ENCODE measurements at regions not wholly inside any gene's neighbourhood (a gene's known extent, or its start where the extent isn't known, plus 50 kb on each side); places are given as distances from the start of the nearest gene placed in this dataset.

GRCh38 chr3:4053975-4054374 is 249.2 kb upstream of the SETMAR start:
- TF ChIP-seq CTCF (IDR thresholded peaks at IDR 0.05) (no peak), POLR2A (IDR thresholded peaks at IDR 0.05) (no peak)
